Smooth muscle cell (in vitro differentiated cells): ENCODE measurements at regions not wholly inside any gene's neighbourhood (a gene's known extent, or its start where the extent isn't known, plus 50 kb on each side); places are given as distances from the start of the nearest gene placed in this dataset.

ENCODE experiments used
- DNase-seq: peaks from one replicate; lab custom pipeline; 2025; ENCODE audit not compliant: unreplicated experiment; lab: John Stamatoyannopoulos, UW
- H2AFZ ChIP-seq: fragments of 200-600 bp; sonication (generic); 2 replicates; pipeline ENCODE4 v1.6.0; 2016; ENCODE audit warnings: antibody characterized with exemption, low read depth, mild to moderate bottlenecking
- H3F3A ChIP-seq: fragments of 200-600 bp; sonication (generic); 2 replicates; pipeline ENCODE4 v1.6.0; 2017; ENCODE audit warnings: antibody characterized with exemption, low read depth
- H3K27ac ChIP-seq: fragments of 200-600 bp; sonication (generic); 2 replicates; pipeline ENCODE4 v1.5.1; 2016; ENCODE audit warnings: low read depth, mild to moderate bottlenecking
- H3K27me3 ChIP-seq: fragments of 200-600 bp; sonication (generic); 2 replicates; pipeline ENCODE4 v1.6.1; 2016; ENCODE audit warnings: low read depth, mild to moderate bottlenecking
- H3K36me3 ChIP-seq: fragments of 200-600 bp; sonication (generic); 2 replicates; pipeline ENCODE4 v1.5.1; 2016; ENCODE audit warnings: low read depth
- H3K4me1 ChIP-seq: fragments of 200-600 bp; sonication (generic); 2 replicates; pipeline ENCODE4 v1.5.1; 2016; ENCODE audit warnings: low read depth
- H3K4me2 ChIP-seq: fragments of 200-600 bp; sonication (generic); 2 replicates; pipeline ENCODE4 v1.6.0; 2016; ENCODE audit warnings: mild to moderate bottlenecking
- H3K4me3 ChIP-seq: fragments of 200-600 bp; sonication (generic); 2 replicates; pipeline ENCODE4 v1.5.1; 2016; ENCODE audit warnings: mild to moderate bottlenecking
- H3K79me2 ChIP-seq: fragments of 200-600 bp; sonication (generic); 2 replicates; pipeline ENCODE4 v1.6.0; 2016; ENCODE audit warnings: low read depth, mild to moderate bottlenecking
- H3K9ac ChIP-seq: fragments of 200-600 bp; sonication (generic); 2 replicates; pipeline ENCODE4 v1.6.0; 2016; ENCODE audit warnings: low read depth
- H3K9me3 ChIP-seq: fragments of 200-600 bp; sonication (generic); replicated peaks from 2 replicates; pipeline ENCODE4 v1.5.1; 2016; ENCODE audit warnings: low read depth
- H4K20me1 ChIP-seq: fragments of 200-600 bp; sonication (generic); 2 replicates; pipeline ENCODE4 v1.6.0; 2016; ENCODE audit warnings: low read depth
- WGBS: methylation state at CpG from one replicate; pipeline ENCODE4 v1.1.7; 2016; ENCODE audit warnings: low lambda C conversion rate; 5-methylcytosine and 5-hydroxymethylcytosine counted together
- TF ChIP-seq, protein P1 (sequence below): fragments of 200-600 bp; sonication (generic); IDR thresholded peaks from 2 replicates; pipeline ENCODE4 v1.5.1; 2017; ENCODE audit warnings: borderline replicate concordance, mild to moderate bottlenecking, antibody characterized with exemption; ENCODE audit not compliant: insufficient read depth, poor library complexity, severe bottlenecking

DNA sequence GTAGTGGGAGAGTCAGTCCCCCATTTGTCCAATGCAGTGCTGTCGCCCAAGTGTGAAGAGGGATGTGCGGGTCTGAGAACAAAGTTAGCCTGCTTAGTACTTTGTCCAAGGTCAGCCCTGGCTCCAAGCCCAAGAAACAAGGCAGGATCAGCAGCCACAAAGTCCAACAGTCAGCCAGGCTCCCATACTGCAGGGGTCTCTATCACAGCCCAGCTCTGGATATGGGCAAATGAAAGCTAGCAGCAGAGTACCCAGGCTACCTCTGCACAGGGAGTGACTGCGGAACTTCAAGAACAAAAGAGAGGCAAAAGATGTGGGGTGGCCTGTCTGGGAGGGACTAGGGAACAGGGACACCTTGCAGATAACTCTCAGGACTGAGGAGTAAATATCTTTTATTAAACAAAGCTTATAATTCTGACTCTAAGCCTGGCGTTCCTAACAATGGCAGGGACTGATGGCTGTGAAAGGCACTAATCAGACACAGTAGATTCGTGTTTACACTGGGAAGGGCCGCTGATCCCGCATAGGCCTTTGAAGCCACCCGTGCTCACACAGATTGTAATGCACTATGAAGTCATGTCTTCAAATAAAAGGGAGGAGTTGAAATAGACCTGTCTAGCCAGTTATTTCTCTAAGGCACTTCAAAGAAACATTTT is 91.0 kb upstream of the EEA1 start:
- TF ChIP-seq, protein P1, sequence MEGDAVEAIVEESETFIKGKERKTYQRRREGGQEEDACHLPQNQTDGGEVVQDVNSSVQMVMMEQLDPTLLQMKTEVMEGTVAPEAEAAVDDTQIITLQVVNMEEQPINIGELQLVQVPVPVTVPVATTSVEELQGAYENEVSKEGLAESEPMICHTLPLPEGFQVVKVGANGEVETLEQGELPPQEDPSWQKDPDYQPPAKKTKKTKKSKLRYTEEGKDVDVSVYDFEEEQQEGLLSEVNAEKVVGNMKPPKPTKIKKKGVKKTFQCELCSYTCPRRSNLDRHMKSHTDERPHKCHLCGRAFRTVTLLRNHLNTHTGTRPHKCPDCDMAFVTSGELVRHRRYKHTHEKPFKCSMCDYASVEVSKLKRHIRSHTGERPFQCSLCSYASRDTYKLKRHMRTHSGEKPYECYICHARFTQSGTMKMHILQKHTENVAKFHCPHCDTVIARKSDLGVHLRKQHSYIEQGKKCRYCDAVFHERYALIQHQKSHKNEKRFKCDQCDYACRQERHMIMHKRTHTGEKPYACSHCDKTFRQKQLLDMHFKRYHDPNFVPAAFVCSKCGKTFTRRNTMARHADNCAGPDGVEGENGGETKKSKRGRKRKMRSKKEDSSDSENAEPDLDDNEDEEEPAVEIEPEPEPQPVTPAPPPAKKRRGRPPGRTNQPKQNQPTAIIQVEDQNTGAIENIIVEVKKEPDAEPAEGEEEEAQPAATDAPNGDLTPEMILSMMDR: no peak
- peak overlapping the region; percentile 34 for H3K27ac ChIP-seq
- H3K27me3 ChIP-seq: no peaks in the 10 kb centered on the region
- no peak overlapping the region for H3K9ac ChIP-seq
- no peak for DNase-seq
- H3K4me2 ChIP-seq: no peak overlapping the region
- H3F3A ChIP-seq: no peaks in the 10 kb centered on the region
- no peaks in the 10 kb centered on the region for H4K20me1 ChIP-seq
- WGBS: 64% methylated on average over 8 of the region's 8 CpGs
- no peaks in the 10 kb centered on the region for H3K36me3 ChIP-seq
- H3K79me2 ChIP-seq: no peaks in the 10 kb centered on the region
- H3K9me3 ChIP-seq: no peaks in the 10 kb centered on the region
- no peak overlapping the region for H3K4me3 ChIP-seq
- H2AFZ ChIP-seq: no peak overlapping the region
- H3K4me1 ChIP-seq: peaks cover 3% of the 10 kb centered on the region

DNA sequence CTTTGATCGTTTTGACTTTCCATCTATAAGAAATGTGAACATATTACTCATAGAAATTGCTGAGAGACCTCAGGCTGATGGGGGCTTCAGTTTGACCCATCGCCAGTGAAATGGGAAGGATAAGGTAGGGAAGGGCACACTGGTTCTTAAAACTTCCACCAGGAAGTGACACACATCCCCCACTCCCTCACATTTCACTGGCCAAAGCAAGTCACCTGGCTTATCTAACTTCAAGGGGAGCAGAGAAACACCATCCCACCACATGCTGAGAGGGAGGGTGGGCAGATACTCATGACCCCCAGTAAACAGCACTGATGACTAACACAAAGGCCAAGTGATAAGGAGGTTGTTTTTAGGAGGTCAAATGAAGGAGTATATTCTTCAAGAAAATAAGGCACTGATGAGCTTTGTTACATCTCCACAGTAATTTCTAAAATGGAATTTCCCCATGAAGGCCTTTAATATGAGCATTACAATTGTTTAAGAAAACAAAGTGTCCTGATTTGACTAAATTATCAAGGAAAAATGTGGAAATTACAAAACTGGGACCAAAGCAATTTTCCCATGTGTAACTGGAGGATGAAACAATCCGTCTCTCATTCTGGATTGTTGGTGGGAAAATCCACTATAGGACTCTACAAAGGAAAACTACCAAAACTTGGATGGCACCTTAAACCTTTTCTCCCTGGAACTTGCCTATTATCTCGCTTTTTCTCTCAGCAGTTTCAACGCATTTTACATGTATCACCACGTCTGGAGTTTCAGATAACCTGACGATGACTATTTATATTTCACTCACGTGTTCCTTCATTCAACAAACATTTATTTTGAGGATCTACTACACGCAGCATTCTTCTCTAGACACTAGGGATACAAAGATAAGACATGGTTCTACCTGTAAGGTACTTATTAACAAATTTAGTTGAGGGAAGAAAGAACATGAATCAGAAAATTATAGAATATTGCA is 91.8 kb upstream of the EEA1 start:
- H4K20me1 ChIP-seq: no peaks in the 10 kb centered on the region
- no peak overlapping the region for H3K9ac ChIP-seq
- peak overlapping the region; percentile 34 for H3K27ac ChIP-seq
- H2AFZ ChIP-seq: no peak overlapping the region
- no peak overlapping the region for H3K4me3 ChIP-seq
- H3F3A ChIP-seq: no peaks in the 10 kb centered on the region
- no peak overlapping the region for H3K4me2 ChIP-seq
- 85% methylated on average over 9 of the region's 9 CpGs for WGBS
- H3K4me1 ChIP-seq: peaks cover 2% of the 10 kb centered on the region
- H3K79me2 ChIP-seq: no peaks in the 10 kb centered on the region
- H3K27me3 ChIP-seq: no peaks in the 10 kb centered on the region
- no peak for DNase-seq
- H3K36me3 ChIP-seq: no peaks in the 10 kb centered on the region
- H3K9me3 ChIP-seq: no peaks in the 10 kb centered on the region
- TF ChIP-seq, protein P1: no peak

DNA sequence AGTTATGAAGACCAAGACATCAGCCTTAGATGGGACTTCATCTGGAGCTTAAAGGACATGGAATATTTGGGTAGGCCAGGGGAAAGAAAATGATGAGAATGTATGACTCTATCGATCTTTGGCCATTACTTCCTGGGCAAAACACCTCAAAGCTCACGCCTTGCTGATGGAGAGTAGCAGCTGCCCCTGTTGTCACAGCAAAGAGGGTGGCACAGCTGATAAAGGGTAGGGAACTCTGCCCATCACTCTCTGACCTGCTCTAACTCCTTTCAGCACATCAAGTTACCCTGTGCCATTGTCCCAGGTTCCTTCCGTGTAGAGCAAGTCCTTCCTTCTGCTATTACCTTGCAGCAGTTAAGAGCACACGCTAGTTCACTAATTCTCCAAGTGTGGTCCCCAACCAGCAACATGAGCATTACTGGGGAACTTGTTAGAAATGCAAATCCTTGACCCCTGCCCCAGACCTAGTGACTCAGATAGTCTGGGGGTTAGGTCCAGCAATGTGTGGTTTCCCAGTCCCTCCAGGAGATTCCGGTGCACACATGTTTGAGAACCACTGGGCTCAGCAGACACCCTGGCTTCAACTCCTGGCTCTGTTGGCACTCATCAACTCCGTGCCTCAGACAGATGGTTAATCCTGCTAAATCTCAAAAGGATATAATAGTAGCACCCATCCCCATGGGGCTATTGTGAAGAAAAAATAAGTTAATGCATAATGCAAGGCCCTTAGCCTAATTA is 93.7 kb upstream of the EEA1 start:
- no peak for DNase-seq
- WGBS: 60% methylated on average over 6 of the region's 6 CpGs

More for the DNA sequence above, 93.7 kb upstream of the EEA1 start:
- H3K27ac ChIP-seq: no peak overlapping the region
- H3K9me3 ChIP-seq: no peaks in the 10 kb centered on the region
- no peaks in the 10 kb centered on the region for H3K79me2 ChIP-seq
- H4K20me1 ChIP-seq: no peaks in the 10 kb centered on the region
- H3K36me3 ChIP-seq: no peaks in the 10 kb centered on the region
- no peak overlapping the region for H3K9ac ChIP-seq
- TF ChIP-seq, protein P1: no peak
- no peaks in the 10 kb centered on the region for H3K4me1 ChIP-seq
- no peak overlapping the region for H3K4me2 ChIP-seq
- H3F3A ChIP-seq: no peaks in the 10 kb centered on the region
- H2AFZ ChIP-seq: no peak overlapping the region
- no peak overlapping the region for H3K4me3 ChIP-seq
- H3K27me3 ChIP-seq: no peaks in the 10 kb centered on the region
